Ecto neural progenitor cell (in vitro differentiated cells): ENCODE measurements at regions not wholly inside any gene's neighbourhood (a gene's known extent, or its start where the extent isn't known, plus 50 kb on each side); places are given as distances from the start of the nearest gene placed in this dataset.
"Not testable (repeated sequence)": the region's sequence is repeated elsewhere in the genome, so short reads cannot be mapped to it uniquely, and the experiment has no call there.

ENCODE experiments used
- DNase-seq: peaks from one replicate; pipeline ENCODE4 v3.0.0-alpha.2; 2018; ENCODE audit warnings: low spot score

DNA sequence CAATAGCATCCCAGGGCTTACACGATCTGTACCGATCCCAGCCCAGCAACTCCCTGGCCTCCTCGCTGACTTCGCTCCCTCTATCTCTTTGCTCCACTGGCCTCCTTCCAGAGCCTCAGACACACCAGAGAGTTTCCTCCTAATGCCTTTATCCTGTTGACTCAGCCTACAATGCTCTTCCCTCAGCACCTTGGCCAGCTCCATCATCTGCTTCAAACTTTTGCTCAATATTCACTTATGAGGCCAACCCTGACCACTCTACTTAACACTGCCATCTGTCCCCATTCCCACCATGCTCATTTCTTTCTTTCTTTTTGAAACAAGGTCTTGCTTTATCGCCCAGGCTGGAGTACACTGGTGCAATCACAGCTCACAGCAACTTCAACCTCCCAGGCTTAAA lies 180.9 kb downstream of the CEP170 start:
- not testable (repeated sequence) for DNase-seq

DNA sequence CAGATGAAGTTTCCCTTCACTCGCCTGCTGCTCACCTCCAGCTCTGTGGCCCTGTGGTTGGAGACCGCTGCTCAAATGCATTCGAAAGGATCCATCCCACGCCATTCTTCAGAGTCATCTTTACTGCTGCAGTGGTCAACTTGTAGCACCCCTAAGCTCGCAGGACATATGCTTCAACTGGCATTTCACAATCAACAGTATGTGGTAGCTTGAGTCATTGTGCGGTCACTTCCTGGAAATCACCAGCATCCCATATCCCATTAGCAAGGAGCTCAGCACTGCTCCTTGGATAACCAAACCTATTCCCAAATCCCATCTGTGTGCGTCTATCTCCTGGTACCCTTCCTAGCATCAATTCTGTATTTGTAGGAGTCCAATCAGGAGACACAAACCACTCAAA lies 188.0 kb downstream of the CEP170 start:
- DNase-seq, result not testable (repeated sequence)

DNA sequence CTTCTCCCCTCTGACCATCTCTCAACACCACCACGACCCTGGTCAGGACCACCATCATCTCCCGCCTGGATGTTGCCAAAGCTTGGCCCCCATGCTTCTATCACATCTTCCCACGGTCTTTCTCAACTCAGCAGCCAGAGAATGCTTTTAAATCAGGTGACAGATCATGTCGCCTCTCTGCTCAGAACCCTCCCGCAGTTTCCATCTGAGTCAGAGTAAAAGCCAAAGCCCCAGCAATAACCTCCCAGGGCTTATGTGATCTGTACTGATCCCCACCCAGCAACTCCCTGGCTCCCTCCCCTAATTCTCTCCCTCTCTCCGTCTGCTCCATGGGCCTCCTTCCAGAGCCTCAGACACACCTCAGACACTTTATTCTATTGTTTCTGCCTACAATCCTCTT lies 193.1 kb downstream of the CEP170 start:
- not testable (repeated sequence) for DNase-seq

DNA sequence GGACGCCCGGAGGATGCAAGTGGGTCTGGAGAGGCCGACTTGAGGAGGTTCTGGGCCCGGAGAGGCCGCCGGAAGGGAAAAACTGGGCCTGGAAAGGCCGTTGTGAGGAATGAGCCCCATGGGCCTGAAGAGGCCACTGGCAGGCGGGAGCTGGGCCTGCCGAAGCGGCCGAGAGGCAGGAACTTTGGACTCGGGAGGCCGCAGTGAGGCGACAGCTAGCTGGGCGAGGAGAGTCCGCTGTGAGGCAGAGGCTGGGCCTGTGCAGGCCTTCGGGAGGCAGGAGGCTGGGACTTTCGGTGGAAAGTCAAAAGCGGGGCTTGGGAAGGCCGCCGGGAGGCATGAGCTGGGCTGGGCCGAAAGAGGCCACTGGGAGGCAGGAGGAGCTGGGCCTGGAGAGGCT lies 199.6 kb downstream of the CEP170 start:
- DNase-seq, result not testable (repeated sequence)

DNA sequence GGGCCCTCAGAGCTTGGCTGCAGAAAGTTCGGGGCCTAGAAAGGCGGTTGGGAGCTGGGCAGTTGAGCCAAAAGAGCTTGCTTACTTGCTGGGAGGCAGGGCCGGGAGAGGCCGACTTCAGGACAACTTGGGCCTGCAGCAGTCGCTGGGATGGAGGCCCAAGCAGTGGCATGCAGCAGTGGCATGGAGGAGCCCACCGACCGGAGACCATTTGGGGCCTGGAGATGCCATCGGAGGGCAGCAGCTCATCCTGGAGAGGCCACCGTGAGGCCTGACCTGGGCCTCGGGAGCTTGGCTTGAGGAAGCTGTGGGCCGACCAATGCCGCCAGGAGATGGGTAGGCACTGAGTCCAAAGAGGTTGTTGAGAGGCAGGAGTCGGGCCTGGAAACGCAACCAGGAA lies 200.0 kb downstream of the CEP170 start:
- not testable (repeated sequence) for DNase-seq

DNA sequence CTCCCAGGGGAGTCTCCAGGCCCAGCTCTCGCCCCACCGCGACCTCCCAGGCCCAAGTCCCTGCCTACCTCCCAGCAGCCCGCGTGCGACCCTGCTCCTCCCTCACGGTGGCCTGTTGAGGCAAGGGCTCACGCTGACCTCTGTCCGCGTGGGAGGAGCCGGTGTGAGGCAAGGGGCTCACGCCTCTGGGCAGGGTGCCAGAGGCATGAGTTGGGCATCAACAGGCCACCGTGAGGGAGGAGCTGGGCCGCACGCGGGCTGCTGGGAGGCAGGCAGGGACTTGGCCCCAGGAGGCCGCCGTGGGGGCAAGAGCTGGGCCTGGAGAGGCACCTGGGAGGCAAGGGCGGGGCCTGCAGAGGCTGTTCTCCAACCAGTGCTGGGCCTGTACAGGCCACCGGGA lies 200.4 kb downstream of the CEP170 start:
- DNase-seq, result not testable (repeated sequence)

DNA sequence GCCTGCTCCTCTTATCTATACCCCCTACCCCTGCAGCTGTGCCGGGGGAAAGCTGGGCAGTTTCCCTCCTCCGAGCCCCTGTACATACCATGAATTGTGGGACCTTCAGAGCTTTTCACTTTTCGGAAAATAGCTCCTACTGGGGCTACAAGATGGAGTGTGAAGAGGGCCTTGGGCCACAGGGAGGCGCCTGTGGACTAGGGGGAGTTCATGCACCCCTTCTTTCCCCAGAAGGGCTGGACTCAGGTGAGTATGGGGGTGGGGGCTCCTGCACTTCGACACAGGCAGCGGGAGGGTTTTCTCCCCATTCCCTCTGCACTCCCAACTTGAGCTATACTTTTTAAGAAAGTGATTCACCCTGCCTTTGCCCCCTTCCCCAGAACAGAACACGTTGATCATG lies 202.0 kb downstream of the CEP170 start:
- not testable (repeated sequence) for DNase-seq

DNA sequence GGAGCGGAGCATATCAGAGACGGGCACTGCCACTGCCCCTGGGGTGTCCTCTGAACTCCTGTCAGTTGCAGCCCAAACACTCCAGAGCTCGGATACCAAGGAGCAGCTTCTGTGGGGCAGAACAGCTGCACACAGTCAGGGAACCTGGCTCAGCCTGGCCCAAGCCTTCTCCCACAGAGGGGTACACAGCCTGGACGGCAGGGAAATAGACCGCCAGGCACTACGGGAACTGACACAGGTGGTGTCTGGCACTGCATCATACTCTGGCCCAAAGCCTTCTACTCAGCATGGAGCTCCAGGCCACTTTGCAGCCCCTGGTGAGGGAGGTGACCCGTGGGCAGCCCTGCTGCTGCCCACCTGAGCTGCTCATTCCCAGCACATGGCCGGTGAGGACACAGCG lies 204.5 kb downstream of the CEP170 start:
- DNase-seq, result not testable (repeated sequence)

DNA sequence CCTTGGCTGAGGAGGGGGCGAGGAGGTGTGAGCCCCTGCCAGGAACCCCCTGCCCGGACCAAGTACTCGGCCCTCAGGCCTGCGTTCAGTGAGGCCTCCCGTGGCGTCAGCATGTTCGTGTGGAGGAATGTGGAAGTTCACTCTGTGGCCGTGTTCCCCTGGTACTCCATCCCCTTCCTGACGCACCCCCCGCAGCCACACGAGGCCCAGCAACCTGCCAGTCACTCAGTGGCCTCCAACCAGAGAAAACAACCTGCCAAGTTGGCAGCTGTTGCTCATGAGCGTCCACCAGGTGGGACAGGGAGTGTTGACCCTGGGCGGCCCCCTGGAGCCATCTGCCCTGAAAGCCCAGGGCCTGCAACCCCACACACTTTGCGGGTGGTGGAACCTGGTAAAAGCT lies 205.4 kb downstream of the CEP170 start:
- DNase-seq, result not testable (repeated sequence)

DNA sequence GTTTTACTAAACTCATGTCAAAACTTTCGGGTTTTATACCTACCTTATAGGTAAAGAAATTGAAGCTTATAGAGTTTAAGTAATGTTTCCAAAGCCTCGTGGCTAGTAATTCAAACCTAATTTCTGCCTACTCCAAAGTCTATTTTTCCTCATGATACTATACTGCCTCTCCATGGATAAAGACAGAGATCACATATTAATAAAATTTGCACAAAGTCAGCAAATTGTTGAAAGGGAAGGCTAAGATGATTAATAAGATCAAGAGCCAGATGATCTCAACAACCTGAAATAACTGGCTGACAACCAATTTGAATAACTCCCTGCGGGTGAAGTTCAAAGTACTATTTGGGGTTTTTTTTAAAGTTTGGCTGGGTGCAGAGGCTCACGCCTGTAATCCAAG lies 233.7 kb downstream of the CEP170 start:
- not testable (repeated sequence) for DNase-seq

DNA sequence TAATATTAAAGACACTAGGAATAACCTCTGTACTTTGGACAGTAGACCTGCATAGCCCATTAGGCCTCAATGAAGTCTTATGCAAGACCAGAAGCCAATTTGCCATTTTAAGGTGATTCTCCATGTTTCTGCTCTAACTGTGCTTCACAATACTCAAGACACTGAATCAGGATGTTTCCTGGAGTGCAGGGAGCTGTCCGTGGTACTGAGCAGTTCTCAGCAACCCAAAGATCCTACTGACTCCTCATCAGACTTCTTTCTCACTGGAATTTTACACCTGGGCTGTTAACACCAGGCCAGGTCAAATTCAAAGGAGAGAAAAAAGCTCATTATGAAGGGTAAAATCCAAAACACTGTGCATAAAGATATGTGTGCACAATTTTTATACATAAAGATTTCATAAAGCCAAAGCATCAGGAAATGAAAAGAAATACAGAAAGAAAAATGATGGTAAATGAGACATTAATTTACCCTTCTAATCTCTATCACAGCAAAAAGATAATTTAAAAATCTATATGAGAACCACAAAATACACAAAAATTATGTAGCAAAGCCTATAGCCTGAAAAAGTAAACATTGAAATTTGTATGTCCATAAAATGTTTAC lies 235.9 kb downstream of the CEP170 start:
- DNase-seq, result not testable (repeated sequence)

DNA sequence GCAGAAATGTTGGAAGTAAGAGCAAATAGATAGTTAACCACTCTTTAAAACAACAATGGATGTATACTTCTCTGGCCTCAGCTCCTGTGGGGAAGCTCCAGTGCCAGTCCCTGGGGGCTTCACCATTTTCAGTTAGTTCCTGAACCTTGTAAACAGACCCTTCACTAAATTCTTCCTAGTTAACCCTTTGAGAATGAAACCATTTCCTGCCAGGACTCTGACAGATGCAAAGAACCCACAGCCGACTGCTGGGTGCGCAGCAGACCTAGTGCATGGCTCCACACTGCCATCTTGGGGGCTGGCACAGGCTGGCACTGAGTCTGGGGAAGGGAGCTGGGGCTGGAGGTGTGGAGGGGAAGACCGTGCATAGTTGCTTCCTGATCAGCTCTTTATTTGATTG lies 244.4 kb downstream of the CEP170 start:
- DNase-seq, result not testable (repeated sequence)

DNA sequence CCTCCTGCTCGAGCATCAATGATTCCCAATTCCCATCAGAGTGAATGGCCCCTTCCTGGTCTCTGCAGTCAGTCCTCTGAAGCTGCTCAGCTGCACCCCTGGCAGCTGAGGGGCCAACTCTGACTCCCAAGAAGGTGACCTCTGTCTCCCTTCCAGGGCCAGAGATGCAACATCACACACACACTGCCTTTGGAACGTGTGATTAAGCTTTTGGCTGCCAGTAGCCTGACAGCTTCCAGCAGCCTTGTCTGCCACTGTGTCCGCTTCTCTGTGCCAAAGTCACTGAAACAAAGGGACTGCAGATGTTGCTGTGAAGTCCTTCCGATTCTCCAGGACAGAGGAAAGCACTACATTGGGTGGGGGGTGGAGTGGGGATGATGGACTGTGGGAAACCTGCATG lies 254.1 kb downstream of the CEP170 start:
- DNase-seq, result not testable (repeated sequence)

DNA sequence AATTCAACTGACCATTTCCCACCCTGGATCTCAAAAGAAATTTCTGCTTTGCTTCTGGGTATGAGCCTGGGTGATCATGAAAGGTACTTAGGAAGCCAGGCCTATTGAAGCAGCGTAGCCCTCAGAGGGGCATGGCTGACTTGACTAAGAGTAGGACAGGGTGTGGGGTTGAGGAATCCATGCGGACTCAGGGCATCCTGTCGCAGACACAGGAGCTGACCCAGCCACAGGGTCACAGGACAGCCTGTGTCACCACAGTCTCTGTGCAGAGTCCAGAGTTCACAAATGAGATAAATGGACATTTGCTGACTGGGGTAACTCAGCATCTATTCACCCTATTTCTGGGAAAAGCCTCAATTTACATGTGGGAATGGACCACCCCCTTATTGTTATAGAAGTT lies 262.3 kb downstream of the CEP170 start:
- not testable (repeated sequence) for DNase-seq

DNA sequence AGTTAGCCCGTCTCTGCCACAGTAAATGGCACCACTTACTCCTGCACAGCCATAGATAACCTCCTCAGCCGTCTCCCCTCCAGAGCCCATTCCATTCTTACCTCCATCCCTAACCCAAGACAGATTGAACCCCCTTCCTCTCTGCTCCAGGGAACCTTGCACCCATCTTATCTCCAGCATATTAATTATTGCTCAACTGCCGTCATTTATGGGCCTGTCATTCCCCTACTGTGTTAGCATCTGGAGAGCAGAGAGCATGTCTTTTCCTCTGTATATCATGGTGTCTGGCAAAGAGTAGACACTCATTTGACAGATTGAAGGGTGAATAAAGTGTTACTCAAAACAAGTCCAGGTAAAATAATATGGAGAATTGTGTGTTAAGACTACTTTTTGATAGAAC lies 270.0 kb downstream of the CEP170 start:
- not testable (repeated sequence) for DNase-seq

DNA sequence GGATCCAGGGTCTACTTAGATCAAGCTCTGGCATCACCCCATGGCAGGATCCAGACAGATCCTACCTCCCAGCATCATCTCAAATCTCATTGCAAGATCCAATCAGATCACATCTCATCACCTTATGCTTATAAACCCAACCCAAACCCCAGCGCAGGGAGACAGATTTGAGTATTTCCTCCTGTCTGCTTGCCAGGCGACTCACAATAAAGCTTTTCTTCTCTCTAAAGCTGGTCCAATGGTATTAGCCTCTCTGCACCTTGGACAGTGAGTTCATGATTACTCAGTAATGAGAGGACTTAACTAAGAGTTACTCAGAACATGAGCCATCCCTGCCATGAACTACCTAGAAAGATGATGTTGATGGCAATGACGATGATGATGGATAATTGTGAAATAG lies 281.7 kb downstream of the CEP170 start:
- not testable (repeated sequence) for DNase-seq

DNA sequence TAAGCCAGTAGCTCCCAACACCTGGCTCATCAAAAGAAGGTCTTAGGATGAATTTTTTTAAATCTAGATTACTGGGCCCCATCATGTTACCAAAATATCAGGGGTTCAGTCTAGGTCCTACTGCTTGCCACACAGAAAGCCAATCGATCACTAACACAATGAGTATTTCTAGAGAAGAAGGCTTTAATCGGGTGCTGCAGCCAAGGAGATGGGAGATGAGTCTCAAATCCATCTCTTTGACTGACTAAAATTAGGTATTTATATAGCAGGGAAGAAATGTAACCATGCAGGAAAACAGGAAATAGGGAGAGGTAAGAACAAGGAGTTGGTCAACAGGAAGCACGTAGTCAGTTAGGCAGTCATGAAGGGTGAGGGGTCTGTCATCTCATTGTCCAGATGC lies 288.2 kb downstream of the CEP170 start:
- no peak for DNase-seq

DNA sequence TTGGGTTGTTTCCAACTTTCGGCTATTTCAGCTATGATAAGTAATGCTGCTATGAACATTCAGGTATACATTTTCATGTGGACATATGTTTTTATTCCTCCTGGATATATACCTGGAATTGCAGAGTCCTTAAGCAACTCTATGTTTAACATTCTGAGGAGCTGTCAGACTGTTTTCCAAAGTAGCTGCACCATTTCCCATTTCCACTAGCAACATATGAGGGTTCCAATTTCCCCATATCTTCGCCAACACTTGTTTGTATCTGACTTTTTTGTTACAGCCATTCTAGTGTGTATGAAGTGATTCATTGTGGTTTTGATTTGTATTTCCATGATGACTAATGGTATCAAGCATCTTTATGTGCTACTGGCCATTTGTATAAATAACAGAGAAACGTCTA lies 295.7 kb downstream of the CEP170 start:
- DNase-seq, result not testable (repeated sequence)

DNA sequence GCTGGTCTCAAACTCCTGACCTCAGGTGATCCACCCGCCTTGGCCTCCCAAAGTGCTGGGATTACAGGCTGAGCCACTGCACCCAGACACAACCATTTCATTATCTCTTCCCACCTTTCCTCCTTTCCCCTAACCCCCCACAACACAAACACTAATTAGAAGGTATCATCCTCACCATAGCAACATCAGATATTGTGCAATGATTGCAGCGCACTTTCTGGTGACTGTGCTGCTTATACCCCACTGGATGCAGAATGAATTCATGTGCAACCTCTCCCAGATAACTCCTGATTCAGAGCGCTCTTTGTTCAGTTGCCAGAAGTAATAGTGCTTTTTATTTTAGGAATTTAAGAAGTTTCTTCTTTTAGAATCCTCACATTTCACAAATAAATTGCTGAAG lies 300.1 kb downstream of the CEP170 start:
- DNase-seq, result not testable (repeated sequence)

DNA sequence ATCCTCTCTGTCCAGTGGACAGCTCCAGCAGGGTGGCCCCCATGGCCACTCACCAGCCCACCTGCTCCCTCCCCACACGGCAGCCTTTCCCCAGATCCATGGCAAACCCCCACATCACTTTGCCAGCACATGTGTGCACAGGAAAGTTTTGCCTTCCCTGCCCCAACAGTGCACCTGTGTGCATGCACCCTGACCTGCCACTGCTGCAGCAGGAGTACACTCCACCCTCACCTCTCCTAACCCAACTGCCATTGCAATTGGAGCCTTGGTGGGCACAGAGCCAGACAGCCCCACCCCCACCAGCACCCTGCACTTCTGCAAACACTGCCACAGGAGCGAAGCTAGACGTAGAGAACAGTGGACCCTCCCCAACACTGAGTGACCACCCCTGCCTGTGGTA lies 308.9 kb downstream of the CEP170 start:
- DNase-seq, result no peak

DNA sequence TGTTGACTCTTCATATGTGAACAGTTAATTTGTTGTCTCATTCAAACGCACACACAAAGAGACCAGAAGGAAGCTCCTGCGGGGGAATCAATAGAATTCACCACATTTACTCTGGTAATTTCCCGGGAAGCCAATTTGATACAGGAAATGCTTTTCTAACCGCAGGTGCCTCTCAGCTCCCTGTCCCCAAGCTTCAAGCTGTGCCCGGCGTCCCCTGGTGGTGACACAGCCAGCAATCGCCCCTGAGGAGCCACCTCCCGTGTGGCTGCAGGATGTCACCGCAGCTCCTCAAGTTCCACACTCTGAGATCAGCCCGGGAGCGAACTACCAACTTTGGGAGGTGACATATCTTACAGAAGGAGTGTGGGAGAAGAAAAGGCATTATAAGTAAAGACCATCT lies 318.4 kb downstream of the CEP170 start:
- DNase-seq, result peak; percentile 50

DNA sequence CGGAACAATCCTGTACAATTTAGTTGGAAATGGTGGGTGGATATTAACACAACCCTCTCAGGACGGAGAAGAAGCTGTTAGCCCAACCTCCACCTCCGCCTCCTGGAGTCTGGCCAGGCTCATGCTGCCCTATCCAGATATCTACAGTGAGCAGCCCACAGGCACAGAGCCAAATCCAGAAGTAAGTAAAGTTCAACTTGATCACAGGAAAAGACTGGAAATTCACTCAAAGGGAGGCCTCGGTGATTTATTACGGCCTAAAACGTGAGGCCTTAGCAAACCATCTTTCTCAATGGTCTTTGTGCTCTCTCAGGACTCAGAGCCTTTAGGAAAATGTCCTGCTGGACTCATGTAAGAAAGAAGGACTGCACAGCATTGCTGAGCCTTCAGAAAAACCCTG lies 330.4 kb downstream of the CEP170 start:
- DNase-seq, result not testable (repeated sequence)

DNA sequence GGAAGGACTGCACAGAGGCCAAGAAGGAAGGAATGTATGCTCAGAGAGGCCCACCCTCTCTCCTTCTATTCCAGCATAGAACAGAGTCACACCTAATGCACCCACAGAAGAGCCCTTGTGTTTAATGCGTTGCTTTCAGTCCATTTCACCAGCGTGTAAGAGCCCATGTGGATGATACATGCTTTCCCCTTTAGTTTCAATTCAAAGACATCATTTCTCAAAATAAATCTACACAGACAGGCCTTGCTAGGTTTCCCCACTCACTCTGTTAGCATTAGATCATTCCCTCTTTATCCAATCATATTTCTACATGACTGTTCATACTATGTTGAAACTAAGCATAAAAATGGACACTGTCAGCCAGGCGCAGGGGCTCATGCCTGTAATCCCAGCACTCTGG lies 331.5 kb downstream of the CEP170 start:
- DNase-seq, result not testable (repeated sequence)

DNA sequence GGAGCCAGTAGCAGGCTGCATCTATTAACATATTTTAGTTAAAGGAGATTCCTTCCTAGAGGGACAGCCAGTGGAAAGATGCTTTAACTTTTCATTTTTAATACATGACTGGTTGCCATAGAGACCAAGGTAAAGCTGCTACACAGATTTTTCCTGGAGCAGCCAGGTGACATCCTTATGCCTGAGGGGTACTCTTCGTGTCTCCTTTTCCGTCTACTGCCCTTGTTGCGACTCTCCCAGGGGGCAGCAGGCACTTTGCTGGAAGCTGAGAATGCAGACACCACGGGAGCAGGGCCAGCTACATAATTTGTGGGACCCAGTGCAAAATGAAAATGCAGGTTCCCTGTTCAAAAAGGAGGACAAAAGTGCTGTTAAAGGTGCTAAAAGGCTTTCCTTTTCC lies 340.4 kb downstream of the CEP170 start:
- not testable (repeated sequence) for DNase-seq
